HG02943 (cell line): ENCODE measurements at regions not wholly inside any gene's neighbourhood (a gene's known extent, or its start where the extent isn't known, plus 50 kb on each side); places are given as distances from the start of the nearest gene placed in this dataset.

Experiments
- ATAC-seq: cut with Tn5 transposase; IDR thresholded peaks from one replicate; pipeline ENCODE4 v1.9.1; 2021; ENCODE audit warnings: mild to moderate bottlenecking, low read depth, moderate library complexity; ENCODE audit not compliant: unreplicated experiment

DNA sequence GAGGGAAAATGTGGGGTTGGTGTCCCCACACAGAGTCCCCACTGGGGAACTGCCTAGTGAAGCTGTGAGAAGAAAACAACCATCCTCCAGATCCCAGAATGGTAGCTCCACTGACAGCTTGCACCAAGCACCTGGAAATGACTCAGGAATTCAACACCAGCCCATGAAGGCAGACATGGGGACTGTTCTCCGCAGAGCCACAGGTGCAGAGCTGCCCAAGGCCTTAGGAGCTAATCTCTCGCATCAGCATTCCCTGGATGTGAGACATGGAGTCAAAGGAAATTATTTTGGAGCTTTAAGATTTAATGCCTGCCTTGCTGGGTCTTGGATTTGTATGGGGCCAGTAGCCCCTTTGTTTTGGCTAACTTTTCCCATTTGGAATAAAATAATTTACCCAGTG, 367.9 kb downstream of the FAM133A start:
- ATAC-seq = no peak

DNA sequence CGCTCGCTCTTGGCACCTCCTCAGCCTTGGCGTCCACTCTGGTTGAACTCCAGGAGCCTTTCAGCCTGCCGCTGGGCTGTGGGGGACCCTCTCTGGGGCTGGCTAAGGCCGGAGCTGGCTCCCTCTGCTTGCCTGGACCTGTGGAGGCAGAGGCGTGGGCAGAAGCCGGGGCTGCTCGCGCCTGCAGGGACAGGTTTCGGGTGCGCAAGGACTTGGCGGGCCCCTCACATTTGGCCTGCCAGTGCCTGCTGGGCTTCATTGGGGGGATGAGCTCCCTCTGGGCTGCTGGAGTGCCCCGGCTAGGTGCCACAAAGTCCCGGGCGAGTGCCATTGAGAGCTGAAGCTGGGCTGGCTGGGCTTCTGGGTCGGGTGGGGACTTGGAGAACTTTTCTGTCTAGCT, 371.7 kb downstream of the FAM133A start:
- ATAC-seq = no peak

DNA sequence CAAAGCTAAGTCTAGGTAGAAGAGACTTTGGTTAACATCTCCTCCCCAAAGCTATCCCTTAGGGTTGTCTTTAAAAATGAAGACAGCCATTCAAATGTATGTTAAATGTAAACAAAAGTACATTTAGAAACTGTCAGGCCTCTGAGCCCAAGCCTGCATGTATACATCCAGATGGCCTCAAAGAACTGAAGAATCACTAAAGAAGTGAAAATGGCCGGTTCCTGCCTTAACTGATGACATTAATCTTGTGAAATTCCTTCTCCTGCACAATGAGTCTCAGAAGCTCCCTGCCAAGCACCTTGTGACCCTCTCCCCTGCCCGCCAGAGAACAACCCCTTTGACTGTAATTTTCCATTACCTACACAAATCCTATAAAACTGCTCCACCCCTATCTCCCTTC, 377.9 kb downstream of the FAM133A start:
- ATAC-seq = no peak

DNA sequence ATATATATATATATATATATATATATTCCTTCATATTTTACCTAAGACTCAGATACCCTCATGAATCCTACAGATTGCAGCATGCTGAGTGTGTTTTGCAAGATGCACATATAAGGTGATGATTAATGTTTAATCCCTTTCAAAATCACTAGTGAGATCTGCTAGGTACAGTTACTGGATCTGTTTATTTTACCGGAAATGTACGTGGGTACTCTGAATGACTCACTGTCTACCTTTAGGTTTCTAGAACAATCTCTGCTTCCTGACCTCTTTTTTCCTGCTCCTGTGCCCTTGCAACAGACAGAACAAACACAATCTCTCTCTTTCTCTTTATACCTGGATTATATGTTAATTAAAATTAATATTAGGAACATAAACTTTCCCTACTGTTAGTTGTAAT, 379.6 kb downstream of the FAM133A start:
- ATAC-seq = no peak

DNA sequence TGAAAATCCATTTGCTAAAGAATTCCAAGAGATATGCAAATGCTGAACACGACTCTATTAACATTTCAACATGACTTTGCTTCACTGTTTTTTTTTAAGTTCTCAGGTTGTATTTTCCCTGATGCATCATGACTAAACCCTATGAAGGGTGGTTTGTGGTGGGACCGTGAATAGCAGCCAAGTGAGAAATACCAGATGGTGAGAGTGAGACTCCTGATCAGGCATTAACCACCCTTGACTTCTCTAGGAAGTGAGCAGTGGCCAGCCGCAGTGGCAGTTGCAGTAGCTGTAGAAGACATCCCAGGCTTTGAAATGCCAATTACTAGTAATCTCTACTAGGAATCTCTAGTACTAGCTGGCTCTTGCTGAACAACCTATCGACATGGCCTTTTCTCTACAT, 383.4 kb downstream of the FAM133A start:
- no peak for ATAC-seq

DNA sequence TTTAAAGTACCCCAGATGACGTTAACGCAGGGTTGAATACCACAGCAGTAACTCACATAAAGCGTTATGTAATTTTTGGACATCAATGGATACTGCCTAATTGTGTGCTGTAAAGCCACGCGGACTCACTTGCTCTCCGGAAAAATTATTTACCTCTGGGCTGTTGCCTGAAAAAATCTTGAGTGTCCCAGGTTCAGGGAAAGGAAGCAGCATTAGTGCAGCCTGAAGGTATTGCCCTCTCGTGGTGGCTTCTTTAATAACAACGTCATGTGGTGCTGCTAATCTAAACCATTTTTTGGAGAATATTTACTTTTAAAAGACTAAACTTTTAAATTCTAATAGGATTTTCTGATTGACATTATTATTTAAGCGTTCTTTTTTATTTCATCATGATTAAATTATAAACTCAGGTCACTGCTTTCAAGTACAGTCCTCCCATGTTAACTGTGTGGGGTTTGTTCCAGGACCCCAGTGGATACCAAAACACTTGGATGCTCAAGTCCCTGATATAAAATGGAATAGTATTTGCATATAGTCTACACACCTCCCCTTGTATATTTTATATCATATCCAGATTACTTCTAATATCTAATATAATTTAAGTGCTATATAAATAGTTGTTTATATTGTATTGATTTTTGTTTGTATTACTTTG, 384.8 kb downstream of the FAM133A start:
- ATAC-seq = no peak

DNA sequence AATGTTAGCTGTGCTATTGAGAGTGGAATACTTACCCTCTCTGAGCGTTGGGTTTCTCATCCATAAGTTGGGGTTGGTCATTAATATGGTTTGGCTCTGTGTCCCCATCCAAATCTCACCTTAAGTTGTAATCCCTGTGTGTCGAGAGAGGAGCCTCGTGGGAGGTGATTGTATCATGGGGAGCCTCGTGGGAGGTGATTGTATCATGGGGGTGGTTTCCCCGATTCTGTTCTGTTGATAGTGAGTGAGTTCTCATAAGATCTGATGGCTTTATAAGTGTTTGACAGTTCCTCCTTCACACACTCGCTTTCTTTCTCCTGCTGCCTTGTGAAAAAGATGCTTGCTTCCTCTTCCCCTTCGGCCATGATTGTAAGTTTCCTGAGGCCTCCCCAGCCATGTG, 391.1 kb downstream of the FAM133A start:
- no peak for ATAC-seq

DNA sequence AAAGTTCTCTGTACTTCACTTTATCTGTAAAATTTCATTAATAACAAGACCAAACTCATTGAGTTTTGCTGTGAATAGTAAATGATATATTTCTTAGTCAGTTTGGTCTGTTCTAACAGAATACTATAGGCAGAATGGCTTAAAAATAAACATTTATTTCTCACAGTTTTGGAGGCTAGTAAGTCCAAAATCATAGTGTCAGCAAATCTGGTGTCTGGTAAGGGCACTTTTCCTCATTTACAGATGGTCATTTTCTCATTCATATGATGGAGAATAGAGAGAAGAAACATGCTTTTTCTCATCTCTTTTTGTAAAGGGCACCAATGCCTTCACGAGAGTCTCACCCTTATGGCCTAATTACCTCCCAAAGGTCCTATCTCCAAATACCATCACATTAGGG, 415.1 kb downstream of the FAM133A start:
- ATAC-seq = no peak

DNA sequence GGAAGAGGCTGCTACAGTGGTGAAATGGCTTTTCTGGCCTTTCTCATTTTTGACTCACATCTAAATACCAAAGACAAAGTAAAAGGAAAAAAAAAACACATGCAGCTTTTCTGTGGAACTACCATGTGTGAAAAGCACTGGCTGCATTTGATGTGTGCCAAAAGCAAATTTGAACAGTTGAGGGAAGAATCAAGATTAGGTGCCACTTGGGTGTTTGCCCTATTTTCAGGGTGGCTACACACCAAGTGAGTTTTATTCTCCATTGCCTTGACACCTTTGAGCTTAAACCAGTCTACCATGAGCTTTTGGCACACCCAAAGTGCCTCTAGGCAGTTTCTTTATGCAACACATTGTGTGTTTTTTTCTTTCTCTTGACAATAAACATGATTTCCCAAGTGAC, 423.9 kb downstream of the FAM133A start:
- ATAC-seq = no peak

DNA sequence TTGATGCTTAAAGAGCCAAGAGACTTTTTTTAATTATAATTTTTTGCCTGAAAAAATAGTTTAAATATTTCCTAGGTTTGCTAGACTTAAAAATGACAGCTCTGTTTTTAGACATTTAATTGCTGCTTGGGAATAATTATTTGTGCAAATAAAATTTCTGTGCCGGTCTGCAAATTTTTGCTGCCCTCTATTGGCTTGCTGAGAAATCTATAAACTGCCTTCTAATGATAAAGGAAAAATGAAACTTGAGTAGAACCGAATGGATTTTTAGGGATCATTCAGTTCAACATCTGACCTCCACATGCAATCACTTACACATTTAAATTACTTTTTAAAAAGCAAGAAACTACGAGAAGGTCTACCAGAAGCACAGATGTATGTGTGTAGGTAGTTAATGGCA, 434.0 kb downstream of the FAM133A start:
- no peak for ATAC-seq

DNA sequence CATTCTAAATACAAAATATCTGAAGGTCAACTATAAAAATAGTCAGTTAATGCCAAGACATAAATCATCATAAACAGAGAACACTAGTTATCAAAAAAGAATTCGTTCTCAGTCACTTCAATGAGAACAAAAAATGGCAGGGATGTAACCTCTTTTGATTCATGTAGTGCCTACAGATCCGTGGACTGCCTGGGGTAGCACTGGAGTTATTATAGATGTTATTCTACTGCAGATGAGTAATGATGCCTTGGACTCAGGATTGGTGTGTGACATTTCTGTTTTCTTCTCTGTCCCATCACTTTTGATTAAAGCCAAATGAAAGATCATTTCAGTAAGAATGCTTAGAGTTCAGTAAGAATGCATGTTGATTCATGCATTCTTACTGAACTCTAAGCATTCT, 440.4 kb downstream of the FAM133A start:
- no peak for ATAC-seq

DNA sequence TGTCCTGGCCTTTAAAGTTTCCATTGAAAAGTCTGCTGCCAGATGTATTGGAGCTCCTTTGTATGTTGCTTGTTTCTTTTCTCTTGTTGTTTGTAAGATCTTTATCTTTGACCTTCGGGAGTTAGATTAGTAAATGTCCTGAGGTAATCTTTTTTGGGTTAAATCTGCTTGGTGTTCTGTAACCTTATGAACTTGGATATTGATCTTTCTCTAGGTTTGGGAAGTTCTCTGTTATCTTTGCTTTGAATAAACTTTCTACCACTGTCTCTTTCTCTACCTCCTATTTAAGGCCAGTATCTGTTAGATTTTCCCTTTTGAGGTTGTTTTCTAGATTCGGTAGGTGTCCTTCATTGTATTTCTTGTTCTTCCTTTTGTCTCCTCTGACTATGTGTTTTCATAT, 447.8 kb downstream of the FAM133A start:
- no peak for ATAC-seq

DNA sequence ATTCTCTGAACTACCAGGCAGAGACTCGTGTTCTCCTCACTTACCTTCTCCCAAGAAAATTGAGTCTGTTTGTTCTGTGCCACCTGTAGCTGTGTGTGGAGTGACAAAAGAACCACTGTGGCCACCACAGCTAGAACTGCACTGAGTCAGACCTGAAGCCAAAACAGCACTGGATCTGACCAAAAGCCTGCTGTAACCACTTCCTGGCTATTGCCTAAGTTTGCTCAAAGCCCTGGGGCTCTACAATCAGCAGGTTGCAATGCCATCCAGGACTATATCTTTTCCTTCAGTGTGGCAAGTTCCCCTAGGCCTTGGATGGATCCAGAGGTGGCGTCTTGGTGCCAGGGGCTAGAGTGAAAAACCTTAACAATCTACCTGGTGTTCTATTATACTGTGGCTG, 449.1 kb downstream of the FAM133A start:
- ATAC-seq = no peak

DNA sequence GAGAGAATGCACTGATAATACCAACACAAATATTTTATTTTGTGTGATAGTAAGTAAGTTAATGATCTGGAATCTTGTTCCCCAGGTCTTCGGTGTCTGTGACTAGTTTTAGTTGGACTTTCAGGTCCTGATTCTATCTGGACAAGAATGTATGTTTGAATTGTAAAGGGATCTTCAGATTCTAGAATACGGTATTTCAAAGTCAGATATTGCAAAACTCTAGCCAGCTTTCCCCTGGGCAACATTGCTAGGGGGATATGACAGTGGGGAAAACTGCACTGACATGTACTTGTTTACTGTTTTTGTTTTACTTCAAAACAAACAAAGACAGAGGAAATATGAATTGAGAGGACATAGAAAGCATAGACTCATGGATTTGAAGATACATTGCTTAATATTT, 489.0 kb downstream of the FAM133A start:
- no peak for ATAC-seq

DNA sequence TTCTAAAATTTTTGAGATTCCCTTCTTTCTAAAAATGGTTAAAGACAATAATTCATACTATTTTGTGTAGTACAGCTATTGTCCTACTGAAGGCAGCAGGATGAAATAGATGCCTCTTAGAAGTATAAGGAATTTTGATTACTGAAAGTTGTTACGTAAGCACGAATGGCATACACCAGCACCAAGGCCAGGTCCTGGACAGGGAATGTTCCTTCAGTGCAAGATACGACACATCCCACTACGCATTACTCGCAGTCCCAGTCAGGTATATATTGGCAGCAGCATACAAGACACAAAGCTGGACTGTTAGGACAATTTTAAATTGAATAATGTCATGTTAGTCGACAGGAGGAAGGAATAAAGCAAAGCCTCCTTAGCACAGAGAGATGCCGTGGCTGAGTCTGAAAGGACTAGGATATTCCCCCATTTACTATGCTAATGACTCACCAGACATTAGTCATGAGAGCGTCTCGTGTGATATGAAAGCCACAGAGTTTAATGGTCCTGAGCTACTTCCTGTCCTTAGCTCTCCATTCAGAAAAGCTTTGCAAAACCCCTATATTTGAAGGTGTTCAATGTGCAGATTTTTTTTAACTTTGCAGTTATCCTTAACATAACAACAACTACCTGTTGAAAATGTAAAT, 504.3 kb downstream of the FAM133A start:
- ATAC-seq = no peak

DNA sequence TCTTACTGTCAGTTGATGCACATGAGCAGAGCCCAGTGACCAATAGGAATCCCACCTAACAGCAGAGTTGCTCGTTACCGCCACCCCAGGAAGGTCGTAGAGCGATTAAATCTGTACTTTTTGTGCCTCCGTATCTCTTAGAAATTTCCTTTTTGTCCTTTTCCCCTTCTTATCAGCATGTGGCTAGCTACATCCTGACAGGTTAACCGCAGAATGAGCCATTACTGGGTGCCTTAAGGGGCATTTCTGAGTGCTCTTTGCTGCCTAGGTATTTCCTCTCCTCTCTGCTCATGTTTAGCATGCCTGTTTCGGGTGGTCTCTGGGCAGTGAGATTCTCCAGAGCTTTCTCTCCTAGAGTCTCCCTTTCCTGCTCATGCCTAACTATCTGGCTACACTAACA, 530.5 kb downstream of the FAM133A start:
- no peak for ATAC-seq

DNA sequence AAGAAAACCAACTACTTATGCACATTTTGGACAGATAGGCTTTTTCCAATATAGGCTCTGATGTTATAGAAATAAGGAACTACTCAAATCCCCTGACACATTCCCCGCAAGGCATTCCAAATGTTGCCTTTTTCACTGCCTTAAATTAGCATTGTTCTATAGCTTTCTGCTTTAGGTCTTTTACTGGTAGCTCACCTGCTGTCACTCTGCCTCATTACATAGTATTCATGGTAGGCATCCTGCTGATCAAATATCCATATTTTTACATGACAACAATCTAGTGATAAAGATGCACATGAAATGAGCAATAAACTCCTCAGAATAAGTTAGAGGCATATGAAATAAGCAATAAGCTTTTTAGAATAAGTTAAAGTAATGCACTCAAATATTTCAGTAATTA, 542.7 kb downstream of the FAM133A start:
- ATAC-seq = no peak

DNA sequence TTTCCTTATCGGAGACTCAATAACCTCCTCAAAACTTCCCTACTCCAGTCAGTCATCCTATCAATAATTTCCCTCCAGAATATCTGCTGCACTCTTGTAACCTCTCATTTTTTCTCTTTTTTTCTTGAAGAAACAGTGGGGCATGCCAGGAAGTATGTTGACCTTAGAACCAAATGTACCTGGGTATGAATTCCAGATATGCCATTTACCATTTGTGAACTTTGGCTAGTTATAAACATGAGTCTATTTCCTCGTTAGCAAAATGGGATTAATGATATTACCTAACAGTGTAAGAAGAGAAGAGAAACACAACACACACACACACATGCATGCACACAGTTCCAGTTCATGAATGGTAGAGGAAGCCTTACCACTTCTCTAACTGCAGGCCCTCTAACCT, 578.2 kb downstream of the FAM133A start:
- no peak for ATAC-seq

DNA sequence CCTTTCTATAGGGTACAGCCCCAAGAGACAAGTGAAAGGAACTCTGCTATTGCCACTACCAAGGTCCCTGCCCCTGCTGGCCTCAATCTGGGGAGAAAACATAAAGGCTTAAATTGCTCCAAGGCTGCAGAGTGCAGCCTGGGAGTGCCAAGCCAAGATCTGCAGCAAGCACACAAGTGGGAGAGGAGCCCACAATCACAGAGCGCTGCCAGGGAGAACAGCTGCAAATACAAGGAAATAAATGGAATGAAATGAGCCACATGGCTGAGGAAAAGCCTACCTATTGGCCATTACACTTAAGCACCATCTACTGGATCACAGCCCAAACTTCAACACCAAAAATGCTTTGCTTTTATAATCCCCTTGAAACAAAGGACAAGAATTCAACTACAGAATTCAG, 582.4 kb downstream of the FAM133A start:
- ATAC-seq = no peak

DNA sequence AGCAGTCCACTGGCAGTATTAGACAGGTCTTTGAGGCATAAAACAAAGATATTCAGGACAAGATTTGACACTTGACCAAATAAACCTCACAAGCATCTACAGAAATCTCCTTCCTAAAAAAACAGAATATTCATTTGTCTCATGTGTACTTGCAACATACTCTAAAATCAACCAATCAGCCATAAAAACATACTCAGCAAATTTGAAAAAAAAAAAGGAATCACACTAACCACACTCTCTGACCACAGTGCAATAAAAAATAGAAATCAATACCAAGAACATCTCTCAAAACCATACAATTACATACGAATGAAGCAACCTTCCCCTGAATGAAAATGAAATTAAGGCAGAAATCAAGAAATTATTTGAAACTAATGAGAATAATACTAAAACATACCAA, 591.3 kb downstream of the FAM133A start:
- no peak for ATAC-seq

DNA sequence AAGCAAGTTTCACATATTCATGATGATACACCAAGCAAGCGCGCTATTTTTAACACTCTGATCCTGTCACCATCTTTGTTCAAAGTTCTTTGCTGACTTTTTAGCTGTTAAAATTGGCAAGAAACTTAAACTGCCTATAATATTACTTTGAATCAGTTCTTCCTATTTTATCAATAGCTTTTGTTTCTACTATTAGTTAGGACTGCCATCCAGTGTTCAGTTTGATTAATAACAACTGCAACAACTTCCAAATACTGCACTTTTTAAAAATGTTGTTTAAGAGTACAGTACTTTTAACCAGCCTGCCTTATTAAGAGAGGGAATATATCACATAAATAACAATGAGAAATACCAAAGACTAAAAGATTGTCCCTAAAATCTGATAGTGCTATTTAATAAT, 614.3 kb downstream of the FAM133A start:
- no peak for ATAC-seq

DNA sequence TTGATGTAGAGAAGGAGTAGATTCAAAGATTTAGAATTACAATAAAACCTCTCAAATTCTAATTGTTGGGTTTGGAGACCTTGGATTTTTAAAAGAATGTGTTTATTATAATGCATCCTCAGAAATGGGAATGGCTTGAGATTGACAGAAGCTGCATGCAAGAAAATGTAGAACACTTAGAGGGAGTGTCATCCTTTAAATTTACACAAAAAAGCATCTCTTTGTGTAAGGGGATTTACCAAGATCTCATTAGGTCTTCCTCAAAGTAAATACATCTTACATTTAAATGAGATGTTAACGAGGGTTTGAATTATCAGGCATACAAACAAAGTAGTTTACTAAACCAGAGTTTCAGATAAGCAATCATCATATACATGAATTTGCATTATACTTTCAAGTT, 615.0 kb downstream of the FAM133A start:
- ATAC-seq = no peak

DNA sequence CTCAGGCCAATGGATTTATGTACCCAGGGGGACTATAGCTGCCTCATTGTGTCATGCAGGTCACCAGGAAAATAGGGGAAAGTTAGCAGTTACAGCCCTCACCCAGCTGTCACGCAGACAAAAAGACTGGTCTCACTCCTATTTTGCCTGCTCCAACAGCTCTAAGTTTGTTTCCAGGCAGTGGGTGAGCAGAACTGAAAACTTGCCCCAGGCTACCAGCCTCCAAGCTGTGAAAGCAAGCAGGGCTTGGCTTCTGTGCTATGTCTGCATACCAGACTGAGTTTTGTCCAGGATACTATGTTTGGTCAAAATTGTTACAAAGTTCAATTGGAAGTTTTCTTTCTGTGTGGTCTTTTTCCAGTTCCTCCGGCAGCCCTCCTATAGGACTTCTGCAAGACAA, 628.4 kb downstream of the FAM133A start:
- ATAC-seq = no peak
